Calu3 (cell line): ENCODE measurements at regions not wholly inside any gene's neighbourhood (a gene's known extent, or its start where the extent isn't known, plus 50 kb on each side); places are given as distances from the start of the nearest gene placed in this dataset.

ENCODE experiments used
- BruUV-seq: library from RNA; stranded (reverse); fragments of 400-500 nt; replicated peaks from 2 replicates; lab custom pipeline; 2021; lab: Mats Ljungman, UMichigan
- CTCF ChIA-PET: fragments of 300-600 bp; sonication (Branson Sonifier 250); formaldehyde crosslinking; loops from one replicate; lab custom pipeline; 2022; ENCODE audit warnings: antibody characterized with exemption; lab: Charles Lee
- DNase-seq: peaks from one replicate; pipeline ENCODE4 v3.0.0; 2022
- H3K27ac Mint-ChIP-seq: one replicate; pipeline ENCODE4 v1.8.0; 2022; ENCODE audit warnings: mixed read lengths; ENCODE audit not compliant: unreplicated experiment
- H3K27me3 Mint-ChIP-seq: one replicate; pipeline ENCODE4 v1.8.0; 2022; ENCODE audit warnings: mixed read lengths; ENCODE audit not compliant: unreplicated experiment
- H3K36me3 Mint-ChIP-seq: one replicate; pipeline ENCODE4 v1.8.0; 2022; ENCODE audit warnings: mild to moderate bottlenecking, moderate library complexity, mixed read lengths; ENCODE audit not compliant: insufficient read depth, unreplicated experiment
- H3K4me1 Mint-ChIP-seq: one replicate; pipeline ENCODE4 v1.8.0; 2022; ENCODE audit warnings: mild to moderate bottlenecking, low read depth, mixed read lengths; ENCODE audit not compliant: unreplicated experiment
- H3K4me3 Mint-ChIP-seq: one replicate; pipeline ENCODE4 v1.8.0; 2022; ENCODE audit warnings: mild to moderate bottlenecking, low read depth, moderate library complexity, mixed read lengths; ENCODE audit not compliant: unreplicated experiment
- H3K9me3 Mint-ChIP-seq: one replicate; pipeline ENCODE4 v1.8.0; 2022; ENCODE audit warnings: low read depth, mixed read lengths; ENCODE audit not compliant: unreplicated experiment
- intact Hi-C: fragments of 100-400 bp; cut with micrococcal nuclease; formaldehyde crosslinking; loops from one replicate; pipeline ENCODE4 v1.10.0; 2022; ENCODE audit not compliant: unreplicated experiment
- TF ChIP-seq, protein P1 (sequence below): fragments of 200-600 bp; IDR thresholded peaks from one replicate; pipeline ENCODE4 v1.8.0; 2022; ENCODE audit warnings: antibody characterized with exemption; ENCODE audit not compliant: unreplicated experiment

DNA sequence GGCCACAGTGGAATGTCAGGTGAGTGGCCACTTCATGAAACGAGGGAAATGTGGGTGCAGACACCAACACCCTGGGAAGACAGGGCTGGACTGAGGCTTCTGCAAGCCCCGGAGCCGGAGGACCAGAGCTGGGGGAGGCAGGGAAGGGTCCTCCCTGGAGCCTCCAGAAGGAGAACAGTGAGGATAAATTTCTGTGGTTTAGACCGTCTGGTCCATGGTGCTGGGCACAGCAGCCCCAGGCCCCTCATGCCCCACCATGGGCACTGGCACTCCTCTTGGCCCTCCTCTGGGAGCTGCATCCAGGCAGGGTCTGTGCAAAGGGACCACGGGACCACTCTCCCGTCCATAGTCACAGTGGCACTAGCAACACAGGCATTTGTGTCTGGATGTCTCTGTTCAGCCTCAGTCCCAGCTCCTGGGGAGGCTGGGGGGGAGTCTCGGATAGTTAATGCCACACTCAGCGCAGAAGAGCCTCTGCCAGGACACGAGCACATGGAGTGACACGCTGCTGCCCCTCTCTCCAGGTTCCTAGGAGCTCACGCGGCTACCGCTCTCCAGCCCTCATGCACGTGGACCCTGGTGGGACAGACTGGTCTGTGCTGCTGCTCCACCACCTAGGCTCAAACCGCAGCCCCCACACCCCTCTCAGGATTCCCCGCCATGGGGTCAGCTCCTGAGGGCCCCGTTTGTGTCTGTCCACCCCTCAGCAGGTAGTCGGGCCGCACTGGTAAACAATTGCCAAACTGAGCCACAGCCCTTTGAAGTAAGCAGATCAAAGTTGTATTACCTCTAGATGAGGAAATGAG lies 305.9 kb upstream of the SALL3 start:
- Mint-ChIP-seq H3K27ac (no peak overlapping the region), H3K4me3 (no peak overlapping the region), H3K9me3 (peaks cover 2% of the 10 kb centered on the region), H3K4me1 (no peaks in the 10 kb centered on the region), H3K27me3 (no peaks in the 10 kb centered on the region), H3K36me3 (no peaks in the 10 kb centered on the region)
- intact Hi-C loops = no loop called here
- BruUV-seq = no TSS peak
- TF ChIP-seq, protein P1, sequence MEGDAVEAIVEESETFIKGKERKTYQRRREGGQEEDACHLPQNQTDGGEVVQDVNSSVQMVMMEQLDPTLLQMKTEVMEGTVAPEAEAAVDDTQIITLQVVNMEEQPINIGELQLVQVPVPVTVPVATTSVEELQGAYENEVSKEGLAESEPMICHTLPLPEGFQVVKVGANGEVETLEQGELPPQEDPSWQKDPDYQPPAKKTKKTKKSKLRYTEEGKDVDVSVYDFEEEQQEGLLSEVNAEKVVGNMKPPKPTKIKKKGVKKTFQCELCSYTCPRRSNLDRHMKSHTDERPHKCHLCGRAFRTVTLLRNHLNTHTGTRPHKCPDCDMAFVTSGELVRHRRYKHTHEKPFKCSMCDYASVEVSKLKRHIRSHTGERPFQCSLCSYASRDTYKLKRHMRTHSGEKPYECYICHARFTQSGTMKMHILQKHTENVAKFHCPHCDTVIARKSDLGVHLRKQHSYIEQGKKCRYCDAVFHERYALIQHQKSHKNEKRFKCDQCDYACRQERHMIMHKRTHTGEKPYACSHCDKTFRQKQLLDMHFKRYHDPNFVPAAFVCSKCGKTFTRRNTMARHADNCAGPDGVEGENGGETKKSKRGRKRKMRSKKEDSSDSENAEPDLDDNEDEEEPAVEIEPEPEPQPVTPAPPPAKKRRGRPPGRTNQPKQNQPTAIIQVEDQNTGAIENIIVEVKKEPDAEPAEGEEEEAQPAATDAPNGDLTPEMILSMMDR = no peak
- CTCF ChIA-PET = no interaction called here
- no peak for DNase-seq

DNA sequence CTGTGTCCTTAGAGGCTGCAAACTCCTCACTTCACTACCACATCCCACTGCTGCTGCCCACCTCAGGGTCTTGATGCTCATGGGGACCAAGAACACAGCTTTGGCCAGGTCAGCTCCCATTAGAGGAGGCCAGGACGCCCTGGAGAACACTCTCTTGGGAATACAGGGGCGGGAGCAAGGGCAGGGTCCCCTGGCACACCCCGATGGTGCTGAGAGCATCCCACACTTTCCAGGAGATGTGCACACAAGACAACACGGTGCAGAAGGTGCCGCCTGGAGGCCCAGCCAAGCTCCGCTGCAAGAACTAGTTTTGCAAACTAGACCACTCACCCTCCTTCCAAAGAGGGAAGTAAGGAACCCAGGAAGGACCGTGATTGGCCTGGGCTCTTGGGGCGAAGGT lies 304.4 kb upstream of the SALL3 start:
- DNase-seq = no peak
- H3K27me3 Mint-ChIP-seq = no peaks in the 10 kb centered on the region
- TF ChIP-seq, protein P1 = no peak
- H3K9me3 Mint-ChIP-seq = peaks cover 2% of the 10 kb centered on the region
- intact Hi-C loops = no loop called here
- no peaks in the 10 kb centered on the region for H3K4me1 Mint-ChIP-seq
- no peak overlapping the region for H3K27ac Mint-ChIP-seq
- H3K36me3 Mint-ChIP-seq = no peaks in the 10 kb centered on the region
- CTCF ChIA-PET = no interaction called here
- no TSS peak for BruUV-seq
- H3K4me3 Mint-ChIP-seq = no peak overlapping the region

DNA sequence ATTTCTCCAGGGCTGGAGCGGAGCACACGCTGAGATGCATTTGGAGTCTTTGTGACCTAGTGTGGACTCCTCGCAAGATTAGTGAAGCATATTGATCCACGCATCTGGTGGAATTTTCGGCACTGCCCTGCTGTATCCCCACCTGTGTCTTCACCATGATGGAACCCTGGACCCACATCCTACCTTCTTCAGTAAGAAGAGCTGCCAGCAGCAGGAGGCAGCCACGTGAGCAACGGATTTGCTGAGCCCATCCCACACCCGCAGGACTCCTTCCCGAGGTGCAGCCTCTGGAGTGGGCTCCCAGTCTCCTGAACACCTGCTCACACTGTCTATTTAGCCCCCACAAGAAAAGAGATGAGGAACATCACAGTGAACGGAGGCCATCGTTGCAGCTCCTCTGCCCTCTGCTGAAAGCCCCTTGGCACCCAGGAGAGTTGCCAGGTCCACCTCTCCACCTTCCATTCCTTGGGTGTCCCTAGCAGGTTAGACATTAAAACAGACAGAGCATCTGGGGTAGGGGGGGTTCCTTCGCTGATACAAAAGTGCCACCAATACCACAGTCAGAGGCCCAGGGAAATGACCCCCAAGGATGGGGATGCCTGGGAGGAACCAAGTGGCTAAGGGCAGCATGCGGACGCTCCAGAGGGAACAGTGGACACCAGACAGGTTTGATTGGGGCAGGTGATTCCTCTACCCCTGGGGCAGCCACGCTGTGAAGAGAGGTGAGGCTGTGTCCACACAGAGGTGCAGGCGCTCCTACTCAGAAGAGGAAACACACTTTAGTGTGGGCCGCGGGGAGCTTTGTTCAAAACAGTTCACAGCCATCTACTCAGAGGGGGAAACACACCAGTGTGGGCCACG lies 302.8 kb upstream of the SALL3 start:
- H3K36me3 Mint-ChIP-seq = no peaks in the 10 kb centered on the region
- BruUV-seq = no TSS peak

DNA sequence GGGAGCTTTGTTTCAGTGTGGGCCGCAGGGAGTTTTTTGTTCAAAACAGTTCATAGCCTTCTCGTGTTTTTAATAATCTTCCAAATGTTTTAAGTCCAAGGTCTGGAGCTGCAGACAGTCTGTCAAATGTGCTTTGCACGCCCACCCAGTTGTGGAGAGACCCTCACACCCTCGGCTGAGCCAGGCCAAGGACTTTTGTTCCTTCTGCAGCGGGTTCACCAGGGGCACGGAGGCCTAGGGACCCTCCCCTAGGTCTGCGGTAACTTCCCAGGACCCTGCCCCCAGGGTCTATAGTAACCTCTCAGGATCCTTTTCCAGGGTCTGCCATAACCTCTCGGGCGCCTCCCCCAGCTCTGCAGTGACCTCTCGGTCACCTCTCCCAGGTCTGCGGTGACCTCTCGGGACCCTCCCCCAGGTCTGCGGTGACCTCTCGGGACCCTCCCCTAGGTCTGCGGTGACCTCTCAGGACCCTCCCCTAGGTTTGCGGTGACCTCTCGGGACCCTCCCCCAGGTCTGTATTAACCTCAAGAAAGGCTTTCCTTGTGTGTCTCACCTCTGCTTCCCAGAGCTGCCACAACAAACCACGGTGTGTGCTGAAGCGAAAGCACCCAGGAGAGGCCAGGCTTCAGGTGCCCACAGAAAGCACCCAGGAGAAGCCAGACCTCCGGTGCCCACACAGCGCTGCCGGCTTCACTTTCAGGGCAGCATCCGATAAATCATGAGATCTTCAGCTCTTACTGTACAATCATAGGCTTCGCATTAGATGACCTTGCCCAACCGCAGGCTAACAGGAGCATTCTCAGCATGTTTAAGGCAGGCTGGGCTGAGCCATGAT lies 301.9 kb upstream of the SALL3 start:
- H3K4me1 Mint-ChIP-seq = no peaks in the 10 kb centered on the region
- no peaks in the 10 kb centered on the region for H3K27me3 Mint-ChIP-seq
- no TSS peak for BruUV-seq
- CTCF ChIA-PET = no interaction called here
- TF ChIP-seq, protein P1 = no peak
- no peaks in the 10 kb centered on the region for H3K36me3 Mint-ChIP-seq
- DNase-seq = no peak
- no peak overlapping the region for H3K4me3 Mint-ChIP-seq
- no peak overlapping the region for H3K27ac Mint-ChIP-seq
- peaks cover 4% of the 10 kb centered on the region for H3K9me3 Mint-ChIP-seq
- intact Hi-C loops = no loop called here

More for the DNA sequence above, 302.8 kb upstream of the SALL3 start:
- TF ChIP-seq, protein P1 = no peak
- H3K9me3 Mint-ChIP-seq = peaks cover 4% of the 10 kb centered on the region
- H3K27me3 Mint-ChIP-seq = no peaks in the 10 kb centered on the region
- no peak overlapping the region for H3K4me3 Mint-ChIP-seq
- no peaks in the 10 kb centered on the region for H3K4me1 Mint-ChIP-seq
- H3K27ac Mint-ChIP-seq = no peak overlapping the region
- no peak for DNase-seq
- intact Hi-C loops = no loop called here
- CTCF ChIA-PET = no interaction called here
